Esophagus squamous epithelium (tissue), 5 donors: ENCODE measurements at regions not wholly inside any gene's neighbourhood (a gene's known extent, or its start where the extent isn't known, plus 50 kb on each side); places are given as distances from the start of the nearest gene placed in this dataset.

Experiments used
- DNase-seq: peaks from one replicate; lab custom pipeline; 2025; lab: John Stamatoyannopoulos, UW
- H3K27ac ChIP-seq, 4 donors: fragments of 200-600 bp; sonication (generic); one replicate each; pipeline ENCODE4 v1.5.1; 2016 to 2019; ENCODE audit warnings: mild to moderate bottlenecking in 1 of 4
- H3K27me3 ChIP-seq, 4 donors: fragments of 200-600 bp; sonication (generic); 1 replicate in 3 of 4; 2 replicates in 1 of 4; pipeline versions ENCODE4 v1.5.1 to v1.6.0; 2017 to 2021; ENCODE audit warnings: antibody characterized with exemption in 1 of 4
- H3K36me3 ChIP-seq, 3 donors: fragments of 200-600 bp; sonication (generic); one replicate each; pipeline ENCODE4 v1.5.1; 2016 to 2019
- H3K4me1 ChIP-seq, 3 donors: fragments of 200-600 bp; sonication (generic); one replicate each; pipeline ENCODE4 v1.5.1; 2017 to 2019
- H3K4me3 ChIP-seq, 4 donors: fragments of 200-600 bp; sonication (generic); 1 replicate in 3 of 4; 2 replicates in 1 of 4; pipeline ENCODE4 v1.5.1; 2016 to 2019; ENCODE audit warnings: mild to moderate bottlenecking in 2 of 4, moderate library complexity in 1 of 4
- H3K9me3 ChIP-seq, 3 donors: fragments of 200-600 bp; sonication (generic); one replicate each; pipeline ENCODE4 v1.5.1; 2016 to 2019
- POLR2A ChIP-seq, 4 donors: fragments of 450-650 bp; IDR thresholded peaks; one replicate each; pipeline ENCODE4 v1.6.1; 2017; ENCODE audit warnings: antibody characterized with exemption in 4 of 4, mild to moderate bottlenecking in 4 of 4, moderate library complexity in 3 of 4
- WGBS, 2 donors: methylation state at CpG; one replicate each; pipeline ENCODE4 v1.1.5; 2018; 5-methylcytosine and 5-hydroxymethylcytosine counted together
- intact Hi-C: fragments of 100-400 bp; cut with DNase I; formaldehyde crosslinking; loops from one replicate; pipeline ENCODE4 v1.15.0; 2022
- TF ChIP-seq, protein P1 (sequence below), 6 experiments: fragments of 450-650 bp in 4 of 6; fragments of 200-600 bp in 2 of 6; sonication (generic) in 2 of 6; IDR thresholded peaks; one replicate each; pipeline ENCODE4 v1.5.1; 2016 to 2019; ENCODE audit warnings: antibody characterized with exemption in 6 of 6, mild to moderate bottlenecking in 4 of 6, moderate library complexity in 4 of 6
- donor health status: DM: yes; HTN: yes; CAD: no.

DNA sequence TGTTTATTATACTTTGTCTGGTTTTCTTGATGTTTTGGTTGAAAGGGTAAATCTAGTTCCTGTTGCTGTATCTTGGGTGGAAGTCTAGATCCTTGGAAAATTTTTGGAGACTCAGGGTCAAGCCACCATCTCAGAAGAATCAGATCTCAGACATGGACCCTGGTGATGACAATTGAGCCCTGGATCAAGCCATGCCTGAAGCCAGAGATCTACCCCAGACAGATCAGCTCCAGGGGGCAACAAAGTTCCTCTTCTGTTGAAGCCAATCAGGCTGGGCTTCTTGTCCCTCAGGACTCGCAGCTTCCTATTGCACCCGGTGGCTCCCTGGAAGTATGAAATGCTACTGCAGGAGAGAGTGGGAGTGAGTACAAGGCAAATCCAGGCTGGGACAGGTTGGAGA, 106.9 kb downstream of the UNCX start:
- intact Hi-C loops, result no loop called here
- WGBS, 2 donors, result no CpG with 5 or more reads among the region's 2 CpGs
- H3K27me3 ChIP-seq, result peaks cover 0 to 62% (median 0%) of the 10 kb centered on the region in 4 donors
- no peaks in the 10 kb centered on the region for H3K4me1 ChIP-seq
- H3K36me3 ChIP-seq, result no peaks in the 10 kb centered on the region
- peaks cover 0 to 21% (median 6%) of the 10 kb centered on the region in 3 donors for H3K9me3 ChIP-seq
- H3K4me3 ChIP-seq, result no peak overlapping the region
- TF ChIP-seq, protein P1, sequence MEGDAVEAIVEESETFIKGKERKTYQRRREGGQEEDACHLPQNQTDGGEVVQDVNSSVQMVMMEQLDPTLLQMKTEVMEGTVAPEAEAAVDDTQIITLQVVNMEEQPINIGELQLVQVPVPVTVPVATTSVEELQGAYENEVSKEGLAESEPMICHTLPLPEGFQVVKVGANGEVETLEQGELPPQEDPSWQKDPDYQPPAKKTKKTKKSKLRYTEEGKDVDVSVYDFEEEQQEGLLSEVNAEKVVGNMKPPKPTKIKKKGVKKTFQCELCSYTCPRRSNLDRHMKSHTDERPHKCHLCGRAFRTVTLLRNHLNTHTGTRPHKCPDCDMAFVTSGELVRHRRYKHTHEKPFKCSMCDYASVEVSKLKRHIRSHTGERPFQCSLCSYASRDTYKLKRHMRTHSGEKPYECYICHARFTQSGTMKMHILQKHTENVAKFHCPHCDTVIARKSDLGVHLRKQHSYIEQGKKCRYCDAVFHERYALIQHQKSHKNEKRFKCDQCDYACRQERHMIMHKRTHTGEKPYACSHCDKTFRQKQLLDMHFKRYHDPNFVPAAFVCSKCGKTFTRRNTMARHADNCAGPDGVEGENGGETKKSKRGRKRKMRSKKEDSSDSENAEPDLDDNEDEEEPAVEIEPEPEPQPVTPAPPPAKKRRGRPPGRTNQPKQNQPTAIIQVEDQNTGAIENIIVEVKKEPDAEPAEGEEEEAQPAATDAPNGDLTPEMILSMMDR (IDR thresholded peaks at IDR 0.05), result no peak
- TF ChIP-seq POLR2A (IDR thresholded peaks at IDR 0.05), result no peak
- no peak overlapping the region for H3K27ac ChIP-seq
- no peak for DNase-seq

DNA sequence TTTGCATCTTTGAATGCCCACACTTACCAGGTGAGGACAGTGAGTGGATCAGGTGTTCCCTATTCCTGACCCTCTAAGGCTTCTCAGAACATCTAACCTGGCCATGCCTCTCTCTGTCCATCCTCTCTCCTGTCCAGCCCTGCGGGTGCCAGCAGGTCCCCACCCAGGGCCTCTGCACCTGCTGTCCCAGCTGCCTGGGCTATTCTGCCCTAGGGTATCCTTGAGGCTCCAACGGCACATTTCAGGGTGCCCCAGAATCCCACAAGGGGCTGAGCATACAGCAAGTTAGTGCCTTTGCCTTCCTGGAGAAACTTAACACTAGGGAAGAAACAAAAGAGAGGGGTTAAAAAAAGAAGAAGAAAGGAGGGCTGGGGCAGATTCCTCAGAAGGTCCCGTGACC, 107.4 kb downstream of the UNCX start:
- no peaks in the 10 kb centered on the region for H3K36me3 ChIP-seq
- no peak for DNase-seq
- H3K27me3 ChIP-seq, result peaks cover 0 to 59% (median 0%) of the 10 kb centered on the region in 4 donors

DNA sequence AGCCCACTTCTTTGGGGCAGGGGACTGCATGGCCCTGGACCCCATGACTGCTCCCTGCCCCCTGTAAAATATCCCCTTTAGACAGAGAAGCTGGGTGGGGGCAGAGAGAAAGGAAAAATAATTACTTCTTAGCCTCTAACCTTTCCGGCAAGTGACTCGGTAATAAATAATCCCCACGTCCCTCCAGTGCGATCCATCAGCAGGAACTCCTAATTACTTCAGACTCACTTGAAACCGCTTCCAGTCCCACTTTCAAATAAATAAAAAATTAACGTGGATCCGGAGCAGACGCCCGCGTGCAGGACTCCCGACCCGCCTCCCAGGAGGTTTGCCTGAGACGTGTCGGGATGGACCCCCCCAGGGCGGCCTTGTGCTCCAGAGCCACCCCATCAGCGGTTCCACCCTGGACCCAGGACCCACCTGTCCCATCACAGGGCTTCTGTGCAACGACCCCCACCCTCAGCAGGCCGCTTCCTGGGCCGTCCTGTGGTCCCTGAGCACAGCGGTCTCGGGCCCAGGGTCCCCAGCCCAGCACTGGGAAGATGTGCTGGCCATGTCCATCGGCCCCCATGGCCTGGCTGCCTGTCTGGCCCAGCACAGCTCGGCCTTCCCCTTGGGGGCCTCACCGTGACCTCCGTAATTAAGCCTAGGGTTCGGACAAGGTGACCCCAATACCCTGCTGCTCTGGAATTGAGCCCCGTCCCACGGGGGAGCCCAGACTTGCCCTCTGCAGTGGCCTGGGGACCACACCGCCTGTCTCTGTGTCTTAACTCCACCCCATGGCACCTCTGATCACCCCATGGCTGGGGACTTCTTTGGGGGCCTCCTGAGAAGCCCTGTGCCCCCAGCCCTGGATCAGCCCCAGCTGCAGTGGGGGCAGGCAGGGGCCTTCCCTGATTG, 108.0 kb downstream of the UNCX start:
- H3K36me3 ChIP-seq, result no peaks in the 10 kb centered on the region
- DNase-seq, result no peak
- WGBS, 2 donors, result 46 to 49% methylated on average over 9 to 10 of the region's 29 CpGs
- no peak overlapping the region for H3K27ac ChIP-seq
- H3K9me3 ChIP-seq, result peaks cover 0 to 20% (median 6%) of the 10 kb centered on the region in 3 donors
- no peaks in the 10 kb centered on the region for H3K4me1 ChIP-seq
- intact Hi-C loops, result no loop called here
- H3K27me3 ChIP-seq, result peaks cover 0 to 59% (median 0%) of the 10 kb centered on the region in 4 donors
- H3K4me3 ChIP-seq, result no peak overlapping the region
- TF ChIP-seq, protein P1 (IDR thresholded peaks at IDR 0.05), result no peak
- TF ChIP-seq POLR2A (IDR thresholded peaks at IDR 0.05), result no peak

More for the DNA sequence above, 107.4 kb downstream of the UNCX start:
- intact Hi-C loops, result no loop called here
- no peak for TF ChIP-seq POLR2A (IDR thresholded peaks at IDR 0.05)
- TF ChIP-seq, protein P1 (IDR thresholded peaks at IDR 0.05), result no peak
- 11% methylated on average over 2 of the region's 3 CpGs; no CpG with 5 or more reads in 1 of the 2 donors for WGBS, 2 donors
- no peak overlapping the region for H3K4me3 ChIP-seq
- H3K4me1 ChIP-seq, result no peaks in the 10 kb centered on the region
- peaks cover 0 to 21% (median 6%) of the 10 kb centered on the region in 3 donors for H3K9me3 ChIP-seq
- no peak overlapping the region for H3K27ac ChIP-seq

DNA sequence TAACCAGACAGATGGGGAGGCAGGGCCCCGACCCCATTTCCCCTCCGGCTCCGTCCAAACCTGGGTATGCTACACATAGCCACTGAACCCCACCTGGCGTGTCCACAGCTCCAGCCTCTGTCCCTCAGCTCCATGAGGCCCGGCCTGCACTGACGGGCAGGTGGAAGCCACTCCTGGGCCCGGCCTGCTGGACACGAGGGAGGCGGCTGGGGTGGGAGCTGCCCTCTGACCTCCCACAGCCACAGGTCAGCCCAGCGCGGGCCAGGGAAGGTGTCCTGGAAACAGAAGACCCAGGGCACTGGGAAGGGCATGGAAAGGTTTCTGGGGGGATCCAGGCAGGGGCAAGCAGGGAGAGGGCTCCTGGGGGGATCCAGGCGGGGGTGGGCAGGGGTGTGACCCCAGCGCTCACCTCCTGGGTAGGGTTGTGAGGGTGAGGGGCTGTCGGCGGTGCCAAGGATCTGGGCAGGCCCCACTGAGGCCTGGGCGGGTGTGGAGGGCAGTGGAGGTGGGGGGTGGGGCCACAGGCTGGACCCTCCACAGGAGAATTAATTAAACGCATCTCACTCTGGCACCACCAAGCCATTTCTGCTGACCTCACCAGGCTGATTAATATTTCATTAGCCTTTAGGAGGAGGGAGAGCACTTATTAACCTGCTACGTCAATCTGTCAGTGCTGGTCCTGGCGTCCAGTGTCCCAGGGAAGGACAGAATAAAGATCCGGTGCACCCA, 108.9 kb downstream of the UNCX start:
- H3K27ac ChIP-seq, result no peak overlapping the region
- DNase-seq, result no peak
- H3K4me3 ChIP-seq, result no peak overlapping the region
- H3K9me3 ChIP-seq, result peaks cover 0 to 15% (median 6%) of the 10 kb centered on the region in 3 donors
- no peaks in the 10 kb centered on the region for H3K4me1 ChIP-seq
- TF ChIP-seq, protein P1 (IDR thresholded peaks at IDR 0.05), result no peak
- no peak for TF ChIP-seq POLR2A (IDR thresholded peaks at IDR 0.05)
- H3K36me3 ChIP-seq, result no peaks in the 10 kb centered on the region
- peaks cover 0 to 65% (median 0%) of the 10 kb centered on the region in 4 donors for H3K27me3 ChIP-seq
- intact Hi-C loops, result no loop called here
- WGBS, 2 donors, result 37 to 68% methylated on average over 4 to 6 of the region's 20 CpGs
